WTC11 (cell line): ENCODE measurements at regions not wholly inside any gene's neighbourhood (a gene's known extent, or its start where the extent isn't known, plus 50 kb on each side); places are given as distances from the start of the nearest gene placed in this dataset.

Experiments
- ATAC-seq: fragments of 200-7000 bp; cut with Tn5 transposase; 2 replicates; pipeline ENCODE4 v1.10.0; 2021; ENCODE audit warnings: mild to moderate bottlenecking, moderate library complexity
- CTCF ChIA-PET: fragments of 300-600 bp; sonication (Branson Sonifier 250); formaldehyde crosslinking; loops from one replicate; lab custom pipeline; 2021; ENCODE audit warnings: antibody characterized with exemption; lab: Charles Lee
- POLR2A ChIA-PET: fragments of 350-600 bp; sonication (Branson Sonifier 250); formaldehyde crosslinking; loops from one replicate; lab custom pipeline; 2021; ENCODE audit warnings: antibody characterized with exemption; lab: Charles Lee
- DNase-seq: peaks from one replicate; pipeline ENCODE4 v3.0.0; 2021; ENCODE audit warnings: low spot score
- H3K27ac Mint-ChIP-seq: 2 replicates; pipeline ENCODE4 v1.8.0; 2021; ENCODE audit warnings: mixed read lengths
- H3K27me3 Mint-ChIP-seq: 2 replicates; pipeline ENCODE4 v1.8.0; 2021; ENCODE audit warnings: low read depth, mild to moderate bottlenecking, moderate library complexity, mixed read lengths
- H3K36me3 Mint-ChIP-seq: 2 replicates; pipeline ENCODE4 v1.8.0; 2021; ENCODE audit warnings: mixed read lengths
- H3K4me1 Mint-ChIP-seq: 2 replicates; pipeline ENCODE4 v1.8.0; 2022; ENCODE audit warnings: mixed read lengths
- H3K4me3 Mint-ChIP-seq: 2 replicates; pipeline ENCODE4 v1.8.0; 2021; ENCODE audit warnings: mild to moderate bottlenecking, moderate library complexity, mixed read lengths
- H3K9me3 Mint-ChIP-seq: 2 replicates; pipeline ENCODE4 v1.8.0; 2021; ENCODE audit warnings: mixed read lengths
- ATF6 ChIP-seq: sonication (generic); formaldehyde crosslinking; IDR thresholded peaks from 2 replicates; pipeline ENCODE4 v1.8.1; 2023; ENCODE audit warnings: mild to moderate bottlenecking, missing genetic modification reagents
- CREB1 ChIP-seq: sonication (generic); formaldehyde crosslinking; IDR thresholded peaks from 2 replicates; pipeline ENCODE4 v1.8.0; 2023; ENCODE audit warnings: mild to moderate bottlenecking, missing genetic modification reagents
- ERG ChIP-seq: fragments of 250-450 bp; sonication (Bioruptor Pico); IDR thresholded peaks from 2 replicates; pipeline ENCODE4 v1.8.0; 2021; ENCODE audit warnings: mild to moderate bottlenecking
- FOXJ3 ChIP-seq: sonication (generic); formaldehyde crosslinking; IDR thresholded peaks from 2 replicates; pipeline ENCODE4 v1.9.0; 2021; ENCODE audit warnings: missing genetic modification reagents, mild to moderate bottlenecking, borderline replicate concordance
- GABPB1 ChIP-seq: sonication (generic); formaldehyde crosslinking; IDR thresholded peaks from 2 replicates; pipeline ENCODE4 v1.8.1; 2023; ENCODE audit warnings: mild to moderate bottlenecking, missing genetic modification reagents
- GTF2I ChIP-seq: fragments of 250-450 bp; sonication (Bioruptor Pico); conservative IDR thresholded peaks from 2 replicates; pipeline ENCODE4 v1.4.0; 2021; ENCODE audit warnings: mild to moderate bottlenecking
- HMGA2 ChIP-seq: fragments of 250-450 bp; sonication (Bioruptor Pico); IDR thresholded peaks from 2 replicates; pipeline ENCODE4 v1.4.0; 2021; ENCODE audit warnings: mild to moderate bottlenecking, moderate library complexity
- JUN ChIP-seq: sonication (generic); formaldehyde crosslinking; IDR thresholded peaks from 2 replicates; pipeline ENCODE4 v1.8.0; 2023; ENCODE audit warnings: mild to moderate bottlenecking, missing genetic modification reagents
- MXD4 ChIP-seq: fragments of 250-450 bp; sonication (Bioruptor Pico); IDR thresholded peaks from 2 replicates; pipeline ENCODE4 v1.8.0; 2021; ENCODE audit warnings: mild to moderate bottlenecking, moderate library complexity, borderline replicate concordance
- NR1H2 ChIP-seq: sonication (generic); formaldehyde crosslinking; IDR thresholded peaks from 2 replicates; pipeline ENCODE4 v1.9.0; 2021; ENCODE audit warnings: mild to moderate bottlenecking, moderate library complexity, missing genetic modification reagents
- PREB ChIP-seq: sonication (generic); formaldehyde crosslinking; IDR thresholded peaks from 2 replicates; pipeline ENCODE4 v1.8.1; 2022; ENCODE audit warnings: mild to moderate bottlenecking, missing genetic modification reagents, moderate library complexity, borderline replicate concordance
- SMAD4 ChIP-seq: sonication (generic); formaldehyde crosslinking; IDR thresholded peaks from 2 replicates; pipeline ENCODE4 v1.8.0; 2022; ENCODE audit warnings: mild to moderate bottlenecking, missing genetic modification reagents
- SP1 ChIP-seq: sonication (generic); formaldehyde crosslinking; conservative IDR thresholded peaks from 2 replicates; pipeline ENCODE4 v1.8.1; 2022; ENCODE audit warnings: missing genetic modification reagents
- TP53 ChIP-seq: sonication (generic); formaldehyde crosslinking; IDR thresholded peaks from 2 replicates; pipeline ENCODE4 v1.8.1; 2023; ENCODE audit warnings: mild to moderate bottlenecking, missing genetic modification reagents
- ZNF232 ChIP-seq: sonication (generic); formaldehyde crosslinking; IDR thresholded peaks from 2 replicates; pipeline ENCODE4 v1.8.0; 2022; ENCODE audit warnings: mild to moderate bottlenecking, missing genetic modification reagents
- ZNF423 ChIP-seq: fragments of 250-450 bp; sonication (Bioruptor Pico); IDR thresholded peaks from 2 replicates; pipeline ENCODE4 v2.1.2; 2022; ENCODE audit warnings: mild to moderate bottlenecking, moderate library complexity
- TF ChIP-seq, protein P1 (sequence below): sonication (generic); formaldehyde crosslinking; IDR thresholded peaks from 2 replicates; pipeline ENCODE4 v1.8.0; 2023; ENCODE audit warnings: mild to moderate bottlenecking, missing genetic modification reagents
- TF ChIP-seq, protein P2 (sequence below): sonication (generic); formaldehyde crosslinking; IDR thresholded peaks from 2 replicates; pipeline ENCODE4 v1.8.0; 2022; ENCODE audit warnings: mild to moderate bottlenecking, missing genetic modification reagents
- TF ChIP-seq, protein P3 (sequence below): sonication (generic); formaldehyde crosslinking; IDR thresholded peaks from 2 replicates; pipeline ENCODE4 v1.8.1; 2023; ENCODE audit warnings: mild to moderate bottlenecking, missing genetic modification reagents, moderate library complexity

GRCh38 chr3:147989344-147989743, 580.2 kb downstream of the ZIC1 start:
- no peaks in the 10 kb centered on the region for H3K4me1 Mint-ChIP-seq
- H3K4me3 Mint-ChIP-seq = no peak overlapping the region
- TF ChIP-seq ATF6 (CRISPR knock-in tag) (no peak), CREB1 (CRISPR knock-in tag) (no peak), FOXJ3 (CRISPR knock-in tag) (no peak), SP1 (CRISPR knock-in tag) (no peak), GTF2I (CRISPR knock-in tag) (no peak), JUN (CRISPR knock-in tag) (no peak), MXD4 (CRISPR knock-in tag) (no peak), ERG (CRISPR knock-in tag) (no peak)
- TF ChIP-seq, protein P1, sequence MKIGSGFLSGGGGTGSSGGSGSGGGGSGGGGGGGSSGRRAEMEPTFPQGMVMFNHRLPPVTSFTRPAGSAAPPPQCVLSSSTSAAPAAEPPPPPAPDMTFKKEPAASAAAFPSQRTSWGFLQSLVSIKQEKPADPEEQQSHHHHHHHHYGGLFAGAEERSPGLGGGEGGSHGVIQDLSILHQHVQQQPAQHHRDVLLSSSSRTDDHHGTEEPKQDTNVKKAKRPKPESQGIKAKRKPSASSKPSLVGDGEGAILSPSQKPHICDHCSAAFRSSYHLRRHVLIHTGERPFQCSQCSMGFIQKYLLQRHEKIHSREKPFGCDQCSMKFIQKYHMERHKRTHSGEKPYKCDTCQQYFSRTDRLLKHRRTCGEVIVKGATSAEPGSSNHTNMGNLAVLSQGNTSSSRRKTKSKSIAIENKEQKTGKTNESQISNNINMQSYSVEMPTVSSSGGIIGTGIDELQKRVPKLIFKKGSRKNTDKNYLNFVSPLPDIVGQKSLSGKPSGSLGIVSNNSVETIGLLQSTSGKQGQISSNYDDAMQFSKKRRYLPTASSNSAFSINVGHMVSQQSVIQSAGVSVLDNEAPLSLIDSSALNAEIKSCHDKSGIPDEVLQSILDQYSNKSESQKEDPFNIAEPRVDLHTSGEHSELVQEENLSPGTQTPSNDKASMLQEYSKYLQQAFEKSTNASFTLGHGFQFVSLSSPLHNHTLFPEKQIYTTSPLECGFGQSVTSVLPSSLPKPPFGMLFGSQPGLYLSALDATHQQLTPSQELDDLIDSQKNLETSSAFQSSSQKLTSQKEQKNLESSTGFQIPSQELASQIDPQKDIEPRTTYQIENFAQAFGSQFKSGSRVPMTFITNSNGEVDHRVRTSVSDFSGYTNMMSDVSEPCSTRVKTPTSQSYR = no peak
- TF ChIP-seq, protein P2, sequence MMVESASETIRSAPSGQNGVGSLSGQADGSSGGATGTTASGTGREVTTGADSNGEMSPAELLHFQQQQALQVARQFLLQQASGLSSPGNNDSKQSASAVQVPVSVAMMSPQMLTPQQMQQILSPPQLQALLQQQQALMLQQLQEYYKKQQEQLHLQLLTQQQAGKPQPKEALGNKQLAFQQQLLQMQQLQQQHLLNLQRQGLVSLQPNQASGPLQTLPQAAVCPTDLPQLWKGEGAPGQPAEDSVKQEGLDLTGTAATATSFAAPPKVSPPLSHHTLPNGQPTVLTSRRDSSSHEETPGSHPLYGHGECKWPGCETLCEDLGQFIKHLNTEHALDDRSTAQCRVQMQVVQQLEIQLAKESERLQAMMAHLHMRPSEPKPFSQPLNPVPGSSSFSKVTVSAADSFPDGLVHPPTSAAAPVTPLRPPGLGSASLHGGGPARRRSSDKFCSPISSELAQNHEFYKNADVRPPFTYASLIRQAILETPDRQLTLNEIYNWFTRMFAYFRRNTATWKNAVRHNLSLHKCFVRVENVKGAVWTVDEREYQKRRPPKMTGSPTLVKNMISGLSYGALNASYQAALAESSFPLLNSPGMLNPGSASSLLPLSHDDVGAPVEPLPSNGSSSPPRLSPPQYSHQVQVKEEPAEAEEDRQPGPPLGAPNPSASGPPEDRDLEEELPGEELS (CRISPR knock-in tag) = no peak
- TF ChIP-seq, protein P3, sequence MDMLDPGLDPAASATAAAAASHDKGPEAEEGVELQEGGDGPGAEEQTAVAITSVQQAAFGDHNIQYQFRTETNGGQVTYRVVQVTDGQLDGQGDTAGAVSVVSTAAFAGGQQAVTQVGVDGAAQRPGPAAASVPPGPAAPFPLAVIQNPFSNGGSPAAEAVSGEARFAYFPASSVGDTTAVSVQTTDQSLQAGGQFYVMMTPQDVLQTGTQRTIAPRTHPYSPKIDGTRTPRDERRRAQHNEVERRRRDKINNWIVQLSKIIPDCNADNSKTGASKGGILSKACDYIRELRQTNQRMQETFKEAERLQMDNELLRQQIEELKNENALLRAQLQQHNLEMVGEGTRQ (CRISPR knock-in tag) = no peak
- H3K36me3 Mint-ChIP-seq = peaks cover 2% of the 10 kb centered on the region; the same call in 1 of the 2 replicates
- ChIA-PET CTCF (no interaction called here), POLR2A (no interaction called here)
- H3K9me3 Mint-ChIP-seq = peaks cover 6% of the 10 kb centered on the region
- H3K27ac Mint-ChIP-seq = no peak overlapping the region
- no peaks in the 10 kb centered on the region for H3K27me3 Mint-ChIP-seq
- no peak for ATAC-seq
- DNase-seq = peak; percentile 11

DNA sequence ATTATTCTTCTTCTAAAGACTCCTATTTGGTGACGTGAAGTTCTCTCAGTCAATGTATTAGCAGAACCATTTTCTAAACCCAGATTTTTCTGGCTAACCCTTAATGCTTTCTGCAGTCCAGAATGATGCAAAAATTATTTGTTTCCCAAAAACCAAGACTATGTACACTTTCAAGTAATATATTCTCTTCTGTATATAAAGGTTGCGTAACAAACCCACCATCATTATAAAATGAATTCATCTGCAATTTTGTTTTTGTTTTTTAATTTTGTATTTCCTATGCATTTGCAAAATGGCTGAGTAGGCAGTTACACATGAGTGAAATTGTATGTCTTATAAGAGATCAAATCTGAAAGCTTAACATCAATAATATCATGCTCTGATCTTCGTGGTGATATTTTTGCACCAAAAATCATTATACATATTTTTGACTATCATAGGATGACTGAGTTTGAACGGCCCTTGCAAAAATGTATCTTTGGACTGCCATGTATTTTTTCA, 593.6 kb downstream of the ZIC1 start:
- TF ChIP-seq GABPB1 (CRISPR knock-in tag) (no peak), HMGA2 (no peak), FOXJ3 (CRISPR knock-in tag) (no peak), ATF6 (CRISPR knock-in tag) (no peak), TP53 (no peak), ZNF423 (no peak), NR1H2 (CRISPR knock-in tag) (no peak), SMAD4 (CRISPR knock-in tag) (no peak), PREB (CRISPR knock-in tag) (no peak), ZNF232 (CRISPR knock-in tag) (no peak)

More for the DNA sequence above, 593.6 kb downstream of the ZIC1 start:
- H3K4me1 Mint-ChIP-seq = peaks cover 15% of the 10 kb centered on the region
- no peaks in the 10 kb centered on the region for H3K27me3 Mint-ChIP-seq
- H3K4me3 Mint-ChIP-seq = no peak overlapping the region
- ChIA-PET CTCF (no interaction called here), POLR2A (no interaction called here)
- ATAC-seq = no peak
- DNase-seq = no peak
- H3K9me3 Mint-ChIP-seq = peaks cover 13% of the 10 kb centered on the region
- H3K36me3 Mint-ChIP-seq = no peaks in the 10 kb centered on the region
- H3K27ac Mint-ChIP-seq = no peak overlapping the region
